KBM-7 (cell line): ENCODE measurements at regions not wholly inside any gene's neighbourhood (a gene's known extent, or its start where the extent isn't known, plus 50 kb on each side); places are given as distances from the start of the nearest gene placed in this dataset.
"Not testable (repeated sequence)": the region's sequence is repeated elsewhere in the genome, so short reads cannot be mapped to it uniquely, and the experiment has no call there.

ENCODE experiments used
- DNase-seq: peaks from one replicate; pipeline ENCODE4 v3.0.0-alpha.2; 2015
- in situ Hi-C: fragments of 300-500 bp; cut with MboI; formaldehyde crosslinking; loops from 2 replicates; pipeline ENCODE4 v1.14.3; 2020; ENCODE audit warnings: low sequenced_read_pairs, low pct_unique_long_range_greater_than_20kb, mixed read lengths

- in situ Hi-C loops, DNase-seq: not testable (repeated sequence)
Observed at GRCh38 chr2:122571471-122571870, 816.0 kb downstream of the TSN start.

GRCh38 chr2:122575076-122575475, 819.6 kb downstream of the TSN start:
- in situ Hi-C loops = no loop called here
- DNase-seq = no peak

- in situ Hi-C loops = no loop called here
- DNase-seq = no peak
Observed at GRCh38 chr2:122583159-122583917, 827.9 kb downstream of the TSN start.

- no peak for DNase-seq
- in situ Hi-C loops = no loop called here
Observed at GRCh38 chr2:122590524-122590923, 835.1 kb downstream of the TSN start.

- DNase-seq = no peak
- in situ Hi-C loops = no loop called here
Observed at GRCh38 chr2:122595065-122595464, 839.6 kb downstream of the TSN start.

- no peak for DNase-seq
- in situ Hi-C loops = no loop called here
Observed at GRCh38 chr2:122596598-122596997, 841.1 kb downstream of the TSN start.

GRCh38 chr2:122598784-122599183, 843.3 kb downstream of the TSN start:
- no peak for DNase-seq
- in situ Hi-C loops = no loop called here

- in situ Hi-C loops = no loop called here
- no peak for DNase-seq
Observed at GRCh38 chr2:122610948-122611609, 855.6 kb downstream of the TSN start.

- DNase-seq = no peak
- in situ Hi-C loops = no loop called here
Observed at GRCh38 chr2:122622934-122623333, 867.5 kb downstream of the TSN start.

GRCh38 chr2:122627388-122627787, 871.9 kb downstream of the TSN start:
- in situ Hi-C loops = no loop called here
- no peak for DNase-seq

GRCh38 chr2:122634256-122634655, 878.8 kb downstream of the TSN start:
- in situ Hi-C loops = no loop called here
- no peak for DNase-seq

- in situ Hi-C loops = no loop called here
- no peak for DNase-seq
Observed at GRCh38 chr2:122634920-122635319, 879.5 kb downstream of the TSN start.

GRCh38 chr2:122635686-122636085, 880.2 kb downstream of the TSN start:
- DNase-seq = no peak
- in situ Hi-C loops = no loop called here

- in situ Hi-C loops = no loop called here
- DNase-seq = no peak
Observed at GRCh38 chr2:122636097-122636496, 880.6 kb downstream of the TSN start.

GRCh38 chr2:122639176-122639575, 883.7 kb downstream of the TSN start:
- peak; percentile 28 for DNase-seq
- in situ Hi-C loops = no loop called here

- in situ Hi-C loops = no loop called here
- no peak for DNase-seq
Observed at GRCh38 chr2:122639711-122640110, 884.3 kb downstream of the TSN start.

- peak; percentile 14 for DNase-seq
- in situ Hi-C loops = no loop called here
Observed at GRCh38 chr2:122643725-122644329, 888.4 kb downstream of the TSN start.

- in situ Hi-C loops = no loop called here
- no peak for DNase-seq
Observed at GRCh38 chr2:122651236-122651635, 895.8 kb downstream of the TSN start.

- in situ Hi-C loops = no loop called here
Observed at GRCh38 chr2:122651780-122652179, 896.3 kb downstream of the TSN start.

GRCh38 chr2:122652670-122653069, 897.2 kb downstream of the TSN start:
- DNase-seq = no peak
- in situ Hi-C loops = no loop called here

More at GRCh38 chr2:122651780-122652179, 896.3 kb downstream of the TSN start:
- DNase-seq = no peak
